HK-2 (cell line): ENCODE measurements at regions not wholly inside any gene's neighbourhood (a gene's known extent, or its start where the extent isn't known, plus 50 kb on each side); places are given as distances from the start of the nearest gene placed in this dataset.
"Not testable (repeated sequence)": the region's sequence is repeated elsewhere in the genome, so short reads cannot be mapped to it uniquely, and the experiment has no call there.

Experiments used
- DNase-seq: peaks from one replicate; pipeline ENCODE4 v3.0.0-alpha.2; 2018; ENCODE audit not compliant: unreplicated experiment

GRCh38 chr9:89839449-89839848, 234.6 kb downstream of the GADD45G start:
- no peak for DNase-seq

DNA sequence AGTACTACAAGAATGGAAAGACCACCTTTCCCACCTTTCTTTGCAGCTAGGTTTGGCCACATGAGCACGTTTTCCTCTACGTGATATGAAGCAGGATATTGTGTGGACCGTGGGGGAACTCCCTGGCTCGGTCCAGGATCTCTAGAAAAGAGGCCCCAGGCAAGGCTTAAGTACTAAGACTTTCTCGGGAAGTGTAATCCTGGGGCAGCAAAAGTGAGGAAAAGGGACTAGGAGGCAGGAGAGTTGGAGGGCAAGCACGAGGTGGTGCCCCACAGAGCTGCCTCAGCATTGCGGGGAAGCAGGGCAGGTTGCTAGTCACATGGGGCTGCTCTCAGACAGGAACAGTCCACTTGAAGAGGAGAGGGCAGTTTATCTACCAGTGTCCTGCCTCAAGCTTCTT, 235.1 kb downstream of the GADD45G start:
- no peak for DNase-seq

DNA sequence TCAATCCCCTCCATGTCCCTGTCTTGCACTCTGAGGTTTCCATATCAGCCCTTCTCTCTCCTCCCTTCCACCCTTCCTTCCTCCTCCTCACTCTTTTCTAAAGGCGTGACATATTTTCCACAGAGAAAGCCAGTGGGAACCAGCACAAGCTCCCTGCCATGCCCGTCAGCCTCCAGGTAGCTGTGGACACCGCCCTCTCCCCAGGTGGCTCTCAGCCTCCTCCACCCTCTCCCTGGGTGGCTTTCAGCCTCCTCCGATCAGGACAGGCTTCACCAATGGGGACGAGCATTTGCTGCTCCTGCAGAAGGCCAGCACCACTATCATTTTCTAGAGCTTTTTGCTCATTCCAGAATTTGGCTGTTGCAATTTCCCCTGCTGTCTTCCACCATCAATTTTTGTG, 236.6 kb downstream of the GADD45G start:
- no peak for DNase-seq

GRCh38 chr9:89842267-89842768, 237.5 kb downstream of the GADD45G start:
- DNase-seq: no peak

- no peak for DNase-seq
These were observed 238.3 kb downstream of the GADD45G start for GRCh38 chr9:89843074-89843473.

GRCh38 chr9:89843591-89843990, 238.8 kb downstream of the GADD45G start:
- no peak for DNase-seq

- DNase-seq: no peak
These were observed 239.3 kb downstream of the GADD45G start for GRCh38 chr9:89844075-89844474.

- DNase-seq: no peak
These were observed 239.7 kb downstream of the GADD45G start for GRCh38 chr9:89844535-89844934.

- no peak for DNase-seq
These were observed 240.5 kb downstream of the GADD45G start for GRCh38 chr9:89845321-89845720.

GRCh38 chr9:89845862-89846261, 241.1 kb downstream of the GADD45G start:
- DNase-seq: no peak

DNA sequence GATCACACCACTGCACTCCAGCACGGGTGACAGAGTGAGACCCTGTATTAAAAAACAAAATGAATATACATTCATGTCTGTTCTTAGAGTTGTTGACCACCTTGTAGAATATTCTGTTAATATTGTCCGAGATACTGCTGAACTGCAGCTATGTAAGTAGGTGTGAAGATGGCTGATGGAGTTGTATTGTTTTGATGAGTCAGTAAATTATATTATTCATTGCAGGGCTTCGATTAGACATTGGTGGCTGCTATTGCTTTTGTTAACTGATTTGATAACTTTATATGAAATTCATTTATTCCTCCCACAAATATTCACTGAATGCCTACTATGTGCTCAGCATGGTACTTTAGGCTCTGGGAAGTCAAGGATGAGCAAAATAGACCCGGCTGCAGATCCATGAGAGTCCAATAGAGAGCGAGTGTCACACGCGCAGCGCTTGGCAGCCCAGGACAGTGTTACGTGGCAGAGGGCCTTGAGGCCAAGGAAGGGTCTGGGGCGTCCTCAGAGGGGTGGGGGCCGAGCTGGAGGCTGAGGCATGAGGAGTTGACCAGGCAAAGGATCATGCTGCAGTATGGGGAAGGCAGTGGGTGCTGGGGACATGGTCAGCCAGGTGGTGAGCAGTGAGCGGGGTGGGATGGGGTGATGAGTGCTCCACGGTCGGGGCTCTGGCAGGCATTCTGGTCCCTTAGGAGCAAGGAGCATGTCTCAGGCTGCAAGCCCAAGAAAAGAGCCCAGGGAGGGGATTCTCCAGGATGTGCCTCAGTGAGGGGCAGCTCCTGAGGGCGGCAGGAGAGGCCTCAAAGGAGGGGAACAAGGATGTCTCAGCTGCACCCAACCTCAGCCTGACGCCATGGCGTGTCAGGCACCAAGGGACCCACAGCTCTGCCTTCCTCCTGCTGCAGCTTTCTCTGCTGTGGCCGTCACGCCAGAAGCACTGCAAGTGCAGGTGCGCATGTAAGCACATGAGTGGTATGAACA, 243.5 kb downstream of the GADD45G start:
- DNase-seq: no peak

- DNase-seq: no peak
These were observed 244.3 kb downstream of the GADD45G start for GRCh38 chr9:89849096-89849495.

- no peak for DNase-seq
These were observed 245.3 kb downstream of the GADD45G start for GRCh38 chr9:89850153-89850552.

- no peak for DNase-seq
These were observed 246.0 kb downstream of the GADD45G start for GRCh38 chr9:89850631-89851325.

- DNase-seq: no peak
These were observed 248.3 kb downstream of the GADD45G start for GRCh38 chr9:89853161-89853560.

DNA sequence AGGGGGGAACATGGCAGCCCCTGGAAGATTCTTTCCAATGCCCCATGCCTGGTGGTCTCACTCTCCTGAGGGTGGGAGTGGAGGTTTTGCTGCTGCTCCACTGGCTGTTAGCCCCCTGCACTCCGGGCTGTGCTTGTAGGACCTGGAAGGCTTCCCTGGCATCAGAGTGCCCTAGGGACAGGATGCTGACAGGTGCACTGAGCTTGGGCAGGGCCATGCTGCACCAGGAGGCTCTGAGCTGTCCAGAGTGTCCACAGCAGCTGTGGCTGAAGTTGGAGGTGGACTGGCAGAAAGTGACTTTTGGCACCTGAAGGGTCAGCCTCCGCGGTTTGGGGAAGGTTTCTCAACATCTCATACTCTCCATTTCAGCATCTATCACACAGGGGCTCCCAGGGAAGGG, 249.1 kb downstream of the GADD45G start:
- DNase-seq: no peak

DNA sequence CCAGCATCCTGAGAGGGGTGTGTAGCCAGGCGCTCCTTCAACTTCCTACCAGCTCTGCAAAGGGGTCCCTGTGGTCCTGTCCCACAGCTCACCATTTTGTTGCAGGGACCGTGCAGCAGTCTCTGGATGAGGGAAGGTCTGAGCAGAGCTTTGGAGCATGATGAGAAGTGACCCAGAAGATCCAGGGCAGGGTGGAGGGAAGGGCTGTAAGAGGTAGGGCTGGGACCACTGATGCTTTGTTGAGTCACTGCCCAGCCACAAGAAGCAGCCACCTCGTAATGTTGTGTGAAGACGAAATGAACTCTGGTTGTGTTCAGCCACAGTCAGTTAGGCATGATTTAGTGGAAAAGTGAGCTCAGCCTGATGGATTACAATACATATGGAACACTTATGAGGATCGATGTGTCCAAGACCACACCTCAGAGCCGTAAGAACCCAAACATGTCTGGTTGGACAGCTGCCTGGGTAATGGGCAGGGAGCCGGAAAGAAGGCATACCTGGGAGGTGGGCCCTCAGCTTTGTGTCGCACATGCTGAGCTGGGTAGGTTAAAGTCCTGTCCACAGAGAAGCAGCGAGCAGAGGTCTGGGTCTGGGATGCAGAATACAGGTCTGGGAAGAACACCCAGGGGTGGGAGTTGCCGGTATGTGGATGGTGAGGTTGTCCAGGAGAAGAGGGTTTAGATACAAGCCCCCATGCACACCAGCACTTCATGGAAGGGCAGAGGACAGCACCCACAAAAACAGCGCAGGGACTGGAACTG, 250.1 kb downstream of the GADD45G start:
- DNase-seq: no peak

- not testable (repeated sequence) for DNase-seq
These were observed 251.5 kb downstream of the GADD45G start for GRCh38 chr9:89856296-89856695.

DNA sequence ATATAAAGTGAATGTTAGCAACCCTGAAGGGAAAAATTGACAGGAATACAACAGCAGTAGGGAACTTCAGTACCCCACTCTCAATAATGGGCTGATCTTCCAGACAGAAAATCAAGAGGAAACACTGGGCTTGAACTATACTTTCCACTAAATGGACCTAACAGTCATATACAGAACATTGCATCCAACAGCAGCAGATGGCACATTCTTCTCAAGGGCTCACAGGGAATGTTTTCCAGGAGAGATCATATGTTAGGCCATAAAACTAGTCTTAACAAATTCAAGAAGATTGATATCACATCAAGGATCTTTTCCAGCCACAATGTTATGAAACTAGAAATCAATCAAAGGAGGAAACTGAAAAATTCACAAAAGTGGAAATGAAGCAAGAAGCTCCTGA, 252.1 kb downstream of the GADD45G start:
- not testable (repeated sequence) for DNase-seq

DNA sequence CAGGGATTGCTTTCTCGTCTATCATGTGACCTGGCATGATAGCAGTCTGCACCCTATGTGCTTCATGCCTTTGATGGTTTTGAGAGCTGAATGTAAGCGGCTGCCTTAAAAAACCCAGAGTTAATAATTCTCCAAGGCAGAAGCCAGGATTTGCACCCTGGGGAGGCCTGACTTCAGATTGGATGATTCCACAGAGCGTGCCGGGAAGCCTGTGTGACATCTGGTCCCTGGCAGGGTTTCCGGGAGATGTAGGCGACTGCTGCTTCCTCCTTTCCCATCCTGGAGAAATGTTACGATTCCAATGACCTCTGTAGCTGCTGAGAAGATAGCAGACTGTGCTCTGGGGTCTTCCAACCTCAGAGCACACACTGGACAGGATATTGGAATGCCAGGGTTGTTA, 255.0 kb downstream of the GADD45G start:
- not testable (repeated sequence) for DNase-seq

GRCh38 chr9:89861371-89861770, 256.6 kb downstream of the GADD45G start:
- not testable (repeated sequence) for DNase-seq

- DNase-seq: no peak
These were observed 257.5 kb downstream of the GADD45G start for GRCh38 chr9:89862316-89862715.
